ENCODE measurements at regions not wholly inside any gene's neighbourhood (a gene's known extent, or its start where the extent isn't known, plus 50 kb on each side); places are given as distances from the start of the nearest gene placed in this dataset.

- TF ChIP-seq, protein P1, sequence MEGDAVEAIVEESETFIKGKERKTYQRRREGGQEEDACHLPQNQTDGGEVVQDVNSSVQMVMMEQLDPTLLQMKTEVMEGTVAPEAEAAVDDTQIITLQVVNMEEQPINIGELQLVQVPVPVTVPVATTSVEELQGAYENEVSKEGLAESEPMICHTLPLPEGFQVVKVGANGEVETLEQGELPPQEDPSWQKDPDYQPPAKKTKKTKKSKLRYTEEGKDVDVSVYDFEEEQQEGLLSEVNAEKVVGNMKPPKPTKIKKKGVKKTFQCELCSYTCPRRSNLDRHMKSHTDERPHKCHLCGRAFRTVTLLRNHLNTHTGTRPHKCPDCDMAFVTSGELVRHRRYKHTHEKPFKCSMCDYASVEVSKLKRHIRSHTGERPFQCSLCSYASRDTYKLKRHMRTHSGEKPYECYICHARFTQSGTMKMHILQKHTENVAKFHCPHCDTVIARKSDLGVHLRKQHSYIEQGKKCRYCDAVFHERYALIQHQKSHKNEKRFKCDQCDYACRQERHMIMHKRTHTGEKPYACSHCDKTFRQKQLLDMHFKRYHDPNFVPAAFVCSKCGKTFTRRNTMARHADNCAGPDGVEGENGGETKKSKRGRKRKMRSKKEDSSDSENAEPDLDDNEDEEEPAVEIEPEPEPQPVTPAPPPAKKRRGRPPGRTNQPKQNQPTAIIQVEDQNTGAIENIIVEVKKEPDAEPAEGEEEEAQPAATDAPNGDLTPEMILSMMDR (IDR thresholded peaks at IDR 0.05; ENCODE audit: extremely low read depth in 1 of 2, insufficient read depth in 1 of 2, low read depth in 1 of 2, low read length in 2 of 2), result no peak
- no peak for TF ChIP-seq POLR2A (IDR thresholded peaks at IDR 0.05; ENCODE audit: low read depth, low read length)
- no peak for TF ChIP-seq MAX (IDR thresholded peaks at IDR 0.05; ENCODE audit: insufficient read depth, insufficient read length)
- TF ChIP-seq POLR2AphosphoS5 (IDR thresholded peaks at IDR 0.05; ENCODE audit: insufficient read depth, low read depth, low read length), result no peak
- TF ChIP-seq EZH2 (IDR thresholded peaks at IDR 0.05; ENCODE audit: borderline replicate concordance, low read depth, low read length, severe bottlenecking), result no peak
- TF ChIP-seq FOS (IDR thresholded peaks at IDR 0.05; ENCODE audit: borderline replicate concordance, insufficient read depth, low read length), result no peak
These were observed 156.7 kb downstream of the HAPSTR1 start for GRCh38 chr16:9248162-9248561.
